Smooth muscle cell (in vitro differentiated cells): ENCODE measurements at regions not wholly inside any gene's neighbourhood (a gene's known extent, or its start where the extent isn't known, plus 50 kb on each side); places are given as distances from the start of the nearest gene placed in this dataset.
A peak's percentile ranks its signal among the peaks of the same experiment; 100 is the strongest.

Source experiments
- DNase-seq: peaks from one replicate; lab custom pipeline; 2025; ENCODE audit not compliant: unreplicated experiment; lab: John Stamatoyannopoulos, UW
- H2AFZ ChIP-seq: fragments of 200-600 bp; sonication (generic); 2 replicates; pipeline ENCODE4 v1.6.0; 2016; ENCODE audit warnings: antibody characterized with exemption, low read depth, mild to moderate bottlenecking
- H3F3A ChIP-seq: fragments of 200-600 bp; sonication (generic); 2 replicates; pipeline ENCODE4 v1.6.0; 2017; ENCODE audit warnings: antibody characterized with exemption, low read depth
- H3K27ac ChIP-seq: fragments of 200-600 bp; sonication (generic); 2 replicates; pipeline ENCODE4 v1.5.1; 2016; ENCODE audit warnings: low read depth, mild to moderate bottlenecking
- H3K27me3 ChIP-seq: fragments of 200-600 bp; sonication (generic); 2 replicates; pipeline ENCODE4 v1.6.1; 2016; ENCODE audit warnings: low read depth, mild to moderate bottlenecking
- H3K36me3 ChIP-seq: fragments of 200-600 bp; sonication (generic); 2 replicates; pipeline ENCODE4 v1.5.1; 2016; ENCODE audit warnings: low read depth
- H3K4me1 ChIP-seq: fragments of 200-600 bp; sonication (generic); 2 replicates; pipeline ENCODE4 v1.5.1; 2016; ENCODE audit warnings: low read depth
- H3K4me2 ChIP-seq: fragments of 200-600 bp; sonication (generic); 2 replicates; pipeline ENCODE4 v1.6.0; 2016; ENCODE audit warnings: mild to moderate bottlenecking
- H3K4me3 ChIP-seq: fragments of 200-600 bp; sonication (generic); 2 replicates; pipeline ENCODE4 v1.5.1; 2016; ENCODE audit warnings: mild to moderate bottlenecking
- H3K79me2 ChIP-seq: fragments of 200-600 bp; sonication (generic); 2 replicates; pipeline ENCODE4 v1.6.0; 2016; ENCODE audit warnings: low read depth, mild to moderate bottlenecking
- H3K9ac ChIP-seq: fragments of 200-600 bp; sonication (generic); 2 replicates; pipeline ENCODE4 v1.6.0; 2016; ENCODE audit warnings: low read depth
- H3K9me3 ChIP-seq: fragments of 200-600 bp; sonication (generic); replicated peaks from 2 replicates; pipeline ENCODE4 v1.5.1; 2016; ENCODE audit warnings: low read depth
- H4K20me1 ChIP-seq: fragments of 200-600 bp; sonication (generic); 2 replicates; pipeline ENCODE4 v1.6.0; 2016; ENCODE audit warnings: low read depth
- CTCF ChIP-seq: fragments of 200-600 bp; sonication (generic); IDR thresholded peaks from 2 replicates; pipeline ENCODE4 v1.5.1; 2017; ENCODE audit warnings: borderline replicate concordance, mild to moderate bottlenecking, antibody characterized with exemption; ENCODE audit not compliant: insufficient read depth, poor library complexity, severe bottlenecking
- WGBS: methylation state at CpG from one replicate; pipeline ENCODE4 v1.1.7; 2016; ENCODE audit warnings: low lambda C conversion rate; 5-methylcytosine and 5-hydroxymethylcytosine counted together

DNA sequence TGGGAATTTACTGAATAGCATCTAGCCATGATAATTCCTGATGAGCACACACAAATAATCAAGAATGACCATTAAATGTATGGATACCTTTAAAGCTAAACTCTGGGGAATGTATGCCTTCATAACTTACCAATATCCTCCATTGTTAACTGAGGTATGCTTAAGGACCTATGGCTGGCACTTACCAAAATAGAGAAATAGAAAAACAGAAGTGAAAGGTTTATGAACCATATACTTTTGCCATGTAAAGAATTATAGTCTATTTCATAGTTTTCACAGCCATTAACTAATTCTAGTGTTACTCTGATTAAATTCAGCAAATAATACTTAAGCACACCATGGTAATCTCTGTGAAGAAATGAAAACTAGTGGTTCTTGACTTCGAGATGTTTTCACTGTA, 1360.6 kb upstream of the LRRTM3 start:
- no peaks in the 10 kb centered on the region for H3K79me2 ChIP-seq
- H4K20me1 ChIP-seq: no peaks in the 10 kb centered on the region
- peaks cover 5% of the 10 kb centered on the region for H3K4me1 ChIP-seq
- no peak for TF ChIP-seq CTCF
- no peak overlapping the region for H3K4me2 ChIP-seq
- H3K4me3 ChIP-seq: no peak overlapping the region
- H3K36me3 ChIP-seq: no peaks in the 10 kb centered on the region
- no peaks in the 10 kb centered on the region for H3K27me3 ChIP-seq
- no peaks in the 10 kb centered on the region for H3F3A ChIP-seq
- no peaks in the 10 kb centered on the region for H3K9me3 ChIP-seq
- no peak overlapping the region for H3K27ac ChIP-seq
- no peak overlapping the region for H3K9ac ChIP-seq
- WGBS: 74% methylated on average over 1 of the region's 1 CpG
- DNase-seq: no peak
- H2AFZ ChIP-seq: peak overlapping the region; percentile 68

DNA sequence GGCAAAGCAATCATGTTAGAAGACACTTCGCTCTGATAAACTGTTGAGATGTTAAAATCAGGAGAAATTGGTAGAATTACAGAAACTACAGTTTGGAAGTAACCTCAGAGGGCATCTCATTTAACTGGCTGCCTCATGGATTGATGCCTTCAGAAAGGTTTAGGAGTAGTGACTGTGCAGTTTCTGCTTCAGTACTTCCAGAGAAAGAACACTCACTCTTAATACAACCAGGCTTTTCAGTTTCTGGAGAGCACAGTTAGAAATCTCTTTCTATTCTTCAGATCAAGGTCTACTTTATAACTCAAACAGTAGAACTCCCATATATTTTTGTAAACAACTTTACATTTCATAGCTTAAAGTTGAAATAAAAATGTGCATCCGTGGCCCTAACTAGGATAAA, 1358.9 kb upstream of the LRRTM3 start:
- Histone ChIP-seq H3K4me1 (peaks cover 5% of the 10 kb centered on the region), H3F3A (no peaks in the 10 kb centered on the region), H4K20me1 (no peaks in the 10 kb centered on the region), H3K9me3 (no peaks in the 10 kb centered on the region), H3K36me3 (no peaks in the 10 kb centered on the region), H3K27ac (no peak overlapping the region), H3K4me3 (no peak overlapping the region), H3K4me2 (no peak overlapping the region), H3K79me2 (no peaks in the 10 kb centered on the region), H2AFZ (peak overlapping the region; percentile 31), H3K27me3 (no peaks in the 10 kb centered on the region), H3K9ac (no peak overlapping the region)
- TF ChIP-seq CTCF: no peak
- DNase-seq: no peak
- WGBS: 93% methylated on average over 2 of the region's 2 CpGs

GRCh38 chr10:65570143-65571010, 1355.5 kb upstream of the LRRTM3 start:
- Histone ChIP-seq H3K36me3 (peaks cover 4% of the 10 kb centered on the region), H3K27me3 (no peaks in the 10 kb centered on the region), H2AFZ (peak overlapping the region; percentile 95), H3K4me2 (peak overlapping the region; percentile 96), H3K79me2 (no peaks in the 10 kb centered on the region), H3K4me3 (peak overlapping the region; percentile 82), H3K9me3 (no peaks in the 10 kb centered on the region), H3K9ac (peak overlapping the region; percentile 56), H3F3A (no peaks in the 10 kb centered on the region), H3K27ac (peak overlapping the region; percentile 34), H3K4me1 (peaks cover 5% of the 10 kb centered on the region), H4K20me1 (no peaks in the 10 kb centered on the region)
- no peak for TF ChIP-seq CTCF
- 17% methylated on average over 20 of the region's 20 CpGs for WGBS
- DNase-seq: no peak
